OCI-LY1 (cell line): ENCODE measurements at regions not wholly inside any gene's neighbourhood (a gene's known extent, or its start where the extent isn't known, plus 50 kb on each side); places are given as distances from the start of the nearest gene placed in this dataset.

Source experiments
- H2AFZ ChIP-seq: fragments of 200-600 bp; sonication (generic), shearing (Covaris generic); 2 replicates; pipeline ENCODE4 v1.6.0; 2014; ENCODE audit warnings: antibody characterized with exemption, mild to moderate bottlenecking, low read length
- H3F3A ChIP-seq: fragments of 200-600 bp; sonication (generic), shearing (Covaris generic); 2 replicates; pipeline ENCODE4 v1.6.0; 2014; ENCODE audit warnings: mild to moderate bottlenecking, antibody characterized with exemption, low read length, moderate library complexity; ENCODE audit not compliant: insufficient read depth
- H3K27ac ChIP-seq: fragments of 200-600 bp; sonication (generic); 2 replicates; pipeline ENCODE4 v1.5.1; 2014; ENCODE audit warnings: low read length, mixed run types, mild to moderate bottlenecking, low read depth; ENCODE audit not compliant: poor library complexity, severe bottlenecking
- H3K27me3 ChIP-seq: fragments of 200-600 bp; sonication (generic); 2 replicates; pipeline ENCODE4 v1.6.0; 2014; ENCODE audit warnings: antibody characterized with exemption, mild to moderate bottlenecking, low read length, moderate library complexity; ENCODE audit not compliant: insufficient read depth
- H3K36me3 ChIP-seq: fragments of 200-600 bp; sonication (generic); 2 replicates; pipeline ENCODE4 v1.6.1; 2014; ENCODE audit warnings: mild to moderate bottlenecking, antibody characterized with exemption, low read length, moderate library complexity, mixed read lengths; ENCODE audit not compliant: insufficient read depth
- H3K4me1 ChIP-seq: fragments of 200-600 bp; sonication (generic); 2 replicates; pipeline ENCODE4 v1.5.1; 2014; ENCODE audit warnings: mild to moderate bottlenecking, low read length, moderate library complexity; ENCODE audit not compliant: insufficient read depth, severe bottlenecking
- H3K4me2 ChIP-seq: fragments of 200-600 bp; sonication (generic), shearing (Covaris generic); 2 replicates; pipeline ENCODE4 v1.6.1; 2014; ENCODE audit warnings: low read length
- H3K4me3 ChIP-seq: fragments of 200-600 bp; sonication (generic); 2 replicates; pipeline ENCODE4 v1.5.1; 2014; ENCODE audit warnings: low read length, low read depth, mild to moderate bottlenecking, mixed read lengths; ENCODE audit not compliant: poor library complexity, severe bottlenecking
- H3K79me2 ChIP-seq: fragments of 200-600 bp; shearing (Covaris generic); 2 replicates; pipeline ENCODE4 v1.6.1; 2016; ENCODE audit warnings: mixed run types, low read length, mixed read lengths; ENCODE audit not compliant: insufficient read depth
- H3K9ac ChIP-seq: fragments of 200-600 bp; sonication (generic), shearing (Covaris generic); 2 replicates; pipeline ENCODE4 v1.6.1; 2014; ENCODE audit warnings: mild to moderate bottlenecking, low read length, mixed read lengths
- H3K9me2 ChIP-seq: fragments of 200-600 bp; sonication (generic), shearing (Covaris generic); 2 replicates; pipeline ENCODE4 v1.6.1; 2014; ENCODE audit warnings: low read depth, mild to moderate bottlenecking, low read length, mixed read lengths
- H3K9me3 ChIP-seq: fragments of 200-600 bp; shearing (Covaris generic); 2 replicates; pipeline ENCODE4 v1.6.1; 2014; ENCODE audit warnings: low read length, mixed read lengths
- H4K20me1 ChIP-seq: fragments of 200-600 bp; sonication (generic), shearing (Covaris generic); 2 replicates; pipeline ENCODE4 v1.6.0; 2016; ENCODE audit warnings: mild to moderate bottlenecking, low read length; ENCODE audit not compliant: insufficient read depth
- EZH2 ChIP-seq: fragments of 200-600 bp; sonication (generic), shearing (Covaris generic); IDR thresholded peaks from 2 replicates; pipeline ENCODE4 v1.8.0; 2017; ENCODE audit warnings: borderline replicate concordance, mixed run types, mild to moderate bottlenecking, antibody characterized with exemption, low read length, moderate library complexity, mixed read lengths
- TF ChIP-seq, protein P1 (sequence below): fragments of 200-600 bp; sonication (generic), shearing (Covaris generic); IDR thresholded peaks from 2 replicates; pipeline ENCODE4 v1.5.1; 2017; ENCODE audit warnings: mild to moderate bottlenecking, antibody characterized with exemption, low read length, moderate library complexity, mixed read lengths

DNA sequence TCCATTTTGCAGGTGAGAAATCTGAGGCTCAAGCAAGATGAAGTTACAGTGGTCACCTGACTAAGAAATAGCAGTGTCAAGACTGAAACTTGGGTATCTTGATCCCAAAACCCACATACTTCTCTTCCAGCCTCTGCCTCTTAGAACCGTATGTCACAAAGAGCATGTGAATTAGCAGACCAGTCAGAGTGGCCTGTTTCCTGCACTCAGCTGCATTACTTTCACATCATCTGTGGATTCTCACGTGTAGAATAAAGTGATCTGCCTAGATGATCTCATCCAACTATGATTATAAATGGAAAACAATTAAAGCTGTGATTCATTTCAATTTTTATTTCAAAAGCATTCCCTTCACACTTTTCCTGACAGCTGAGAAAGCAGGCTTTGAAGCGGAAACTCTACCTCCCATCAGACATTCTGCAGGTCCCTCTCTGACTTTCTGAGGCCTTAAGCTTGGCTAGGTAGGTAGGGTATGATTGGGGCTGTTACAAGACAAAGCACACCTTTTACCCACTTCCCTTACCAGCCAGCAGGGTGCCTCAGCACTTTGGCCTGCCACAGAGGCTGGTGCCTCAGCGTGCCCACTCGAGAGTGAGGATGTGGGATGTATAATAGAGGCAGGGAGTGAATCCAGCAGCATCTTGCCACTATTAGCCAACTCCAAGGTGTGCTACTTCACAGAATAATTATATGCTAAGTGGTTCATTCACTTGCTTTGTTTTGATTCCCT is 70.2 kb upstream of the PDE1C start:
- Histone ChIP-seq H3K36me3 (no peaks in the 10 kb centered on the region), H3F3A (no peaks in the 10 kb centered on the region), H3K4me2 (no peak overlapping the region), H3K9me2 (no peaks in the 10 kb centered on the region), H3K9me3 (no peaks in the 10 kb centered on the region), H3K27me3 (no peaks in the 10 kb centered on the region), H3K27ac (no peak overlapping the region), H3K79me2 (no peaks in the 10 kb centered on the region), H3K4me1 (no peaks in the 10 kb centered on the region), H3K4me3 (no peak overlapping the region), H2AFZ (no peak overlapping the region), H4K20me1 (no peaks in the 10 kb centered on the region), H3K9ac (no peak overlapping the region)
- TF ChIP-seq EZH2, result no peak
- TF ChIP-seq, protein P1, sequence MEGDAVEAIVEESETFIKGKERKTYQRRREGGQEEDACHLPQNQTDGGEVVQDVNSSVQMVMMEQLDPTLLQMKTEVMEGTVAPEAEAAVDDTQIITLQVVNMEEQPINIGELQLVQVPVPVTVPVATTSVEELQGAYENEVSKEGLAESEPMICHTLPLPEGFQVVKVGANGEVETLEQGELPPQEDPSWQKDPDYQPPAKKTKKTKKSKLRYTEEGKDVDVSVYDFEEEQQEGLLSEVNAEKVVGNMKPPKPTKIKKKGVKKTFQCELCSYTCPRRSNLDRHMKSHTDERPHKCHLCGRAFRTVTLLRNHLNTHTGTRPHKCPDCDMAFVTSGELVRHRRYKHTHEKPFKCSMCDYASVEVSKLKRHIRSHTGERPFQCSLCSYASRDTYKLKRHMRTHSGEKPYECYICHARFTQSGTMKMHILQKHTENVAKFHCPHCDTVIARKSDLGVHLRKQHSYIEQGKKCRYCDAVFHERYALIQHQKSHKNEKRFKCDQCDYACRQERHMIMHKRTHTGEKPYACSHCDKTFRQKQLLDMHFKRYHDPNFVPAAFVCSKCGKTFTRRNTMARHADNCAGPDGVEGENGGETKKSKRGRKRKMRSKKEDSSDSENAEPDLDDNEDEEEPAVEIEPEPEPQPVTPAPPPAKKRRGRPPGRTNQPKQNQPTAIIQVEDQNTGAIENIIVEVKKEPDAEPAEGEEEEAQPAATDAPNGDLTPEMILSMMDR, result no peak; the same call in 1 of the 2 replicates

DNA sequence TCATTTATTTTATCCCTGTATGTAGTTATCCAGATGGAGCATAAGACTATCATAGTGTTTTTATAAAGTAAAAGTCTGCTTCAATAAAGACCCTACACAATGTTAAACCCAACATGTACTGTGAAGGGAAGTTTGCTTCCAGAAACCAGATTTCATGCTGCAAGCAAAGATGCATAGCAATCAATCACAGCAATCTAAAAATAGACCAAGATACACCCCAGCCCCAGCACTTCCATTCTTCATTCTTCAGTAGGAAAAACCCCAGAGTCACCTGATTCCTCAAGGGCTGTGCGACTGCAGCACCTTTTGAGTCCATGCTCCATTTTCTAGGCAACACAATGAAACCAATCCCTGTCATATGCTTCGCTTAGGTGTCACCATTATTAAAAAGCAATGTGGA is 66.9 kb upstream of the PDE1C start:
- Histone ChIP-seq H3K9ac (no peak overlapping the region), H3K79me2 (no peaks in the 10 kb centered on the region), H3F3A (no peaks in the 10 kb centered on the region), H3K27me3 (no peaks in the 10 kb centered on the region), H3K9me2 (no peaks in the 10 kb centered on the region), H3K4me2 (no peak overlapping the region), H2AFZ (no peak overlapping the region), H3K4me1 (no peaks in the 10 kb centered on the region), H3K4me3 (no peak overlapping the region), H3K36me3 (no peaks in the 10 kb centered on the region), H4K20me1 (no peaks in the 10 kb centered on the region), H3K27ac (no peak overlapping the region), H3K9me3 (no peaks in the 10 kb centered on the region)
- TF ChIP-seq, protein P1, result no peak
- TF ChIP-seq EZH2, result no peak

DNA sequence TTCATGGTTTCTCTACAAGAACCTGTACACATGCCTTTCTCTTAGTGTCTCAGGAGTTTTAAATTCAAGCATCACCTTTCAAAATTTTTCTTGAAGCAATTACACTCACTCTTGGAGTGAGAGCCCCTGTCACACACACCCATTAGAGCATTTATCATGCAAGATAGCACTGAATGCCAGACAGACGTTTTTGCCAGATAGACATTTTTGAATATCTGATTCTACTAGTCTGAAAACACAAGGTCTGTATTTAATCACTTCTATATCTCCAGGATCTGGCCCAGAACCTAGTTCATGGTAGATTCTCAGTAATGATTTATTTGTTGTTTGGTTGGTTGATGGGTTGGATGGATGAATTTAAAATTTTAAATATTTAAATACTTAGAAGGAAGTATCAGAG is 60.9 kb upstream of the PDE1C start:
- no peak overlapping the region for H3K9ac ChIP-seq
- TF ChIP-seq, protein P1, result no peak
- TF ChIP-seq EZH2, result no peak
- no peaks in the 10 kb centered on the region for H3K36me3 ChIP-seq
- H3K79me2 ChIP-seq, result no peaks in the 10 kb centered on the region
- no peaks in the 10 kb centered on the region for H3K27me3 ChIP-seq
- no peaks in the 10 kb centered on the region for H3K9me3 ChIP-seq
- H3K4me1 ChIP-seq, result no peaks in the 10 kb centered on the region
- no peak overlapping the region for H3K4me3 ChIP-seq
- no peak overlapping the region for H3K4me2 ChIP-seq
- no peaks in the 10 kb centered on the region for H3F3A ChIP-seq
- no peaks in the 10 kb centered on the region for H4K20me1 ChIP-seq
- no peak overlapping the region for H3K27ac ChIP-seq
- H3K9me2 ChIP-seq, result no peaks in the 10 kb centered on the region
- no peak overlapping the region for H2AFZ ChIP-seq
